Nephron progenitor cell (in vitro differentiated cells): ENCODE measurements at regions not wholly inside any gene's neighbourhood (a gene's known extent, or its start where the extent isn't known, plus 50 kb on each side); places are given as distances from the start of the nearest gene placed in this dataset.

Source experiments
- DNase-seq: peaks from one replicate; pipeline ENCODE4 v3.0.0; 2021
- H3K27ac Mint-ChIP-seq: 2 replicates; pipeline ENCODE4 v1.8.0; 2021; ENCODE audit warnings: mild to moderate bottlenecking, moderate library complexity, mixed read lengths
- H3K27me3 Mint-ChIP-seq: 2 replicates; pipeline ENCODE4 v1.8.0; 2021; ENCODE audit warnings: mild to moderate bottlenecking, low read depth, mixed read lengths; ENCODE audit not compliant: poor library complexity
- H3K36me3 Mint-ChIP-seq: 2 replicates; pipeline ENCODE4 v1.8.0; 2021; ENCODE audit warnings: low read depth, mixed read lengths
- H3K4me1 Mint-ChIP-seq: 2 replicates; pipeline ENCODE4 v1.8.0; 2021; ENCODE audit warnings: mixed read lengths
- H3K4me3 Mint-ChIP-seq: 2 replicates; pipeline ENCODE4 v1.8.0; 2021; ENCODE audit warnings: mild to moderate bottlenecking, moderate library complexity, mixed read lengths
- H3K9me3 Mint-ChIP-seq: 2 replicates; pipeline ENCODE4 v1.8.0; 2021; ENCODE audit warnings: mild to moderate bottlenecking, moderate library complexity, mixed read lengths
- TF ChIP-seq, protein P1 (sequence below): fragments of 200-600 bp; sonication (generic); IDR thresholded peaks from 2 replicates; pipeline ENCODE4 v1.5.0; 2021; ENCODE audit warnings: antibody characterized with exemption

DNA sequence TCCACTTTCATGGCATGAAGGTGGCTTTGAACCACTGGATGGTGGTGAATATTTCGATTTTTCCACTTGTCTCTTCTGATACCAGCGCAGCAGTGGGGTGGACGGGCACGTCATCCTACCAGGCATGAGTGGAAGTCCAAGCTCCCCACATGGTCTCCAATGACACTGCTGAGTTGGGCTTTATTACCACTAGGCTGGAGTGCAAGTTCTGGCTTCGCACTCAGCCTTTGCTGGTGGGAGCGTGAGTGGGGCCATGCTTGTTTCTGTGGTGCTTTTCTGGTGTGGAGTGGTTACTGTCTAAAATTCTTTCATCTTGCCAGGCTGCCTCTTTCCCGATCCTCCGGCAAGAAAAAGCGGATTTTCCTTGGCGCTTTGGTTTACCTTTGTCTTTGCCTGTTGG, 70.1 kb upstream of the SDK1 start:
- TF ChIP-seq, protein P1, sequence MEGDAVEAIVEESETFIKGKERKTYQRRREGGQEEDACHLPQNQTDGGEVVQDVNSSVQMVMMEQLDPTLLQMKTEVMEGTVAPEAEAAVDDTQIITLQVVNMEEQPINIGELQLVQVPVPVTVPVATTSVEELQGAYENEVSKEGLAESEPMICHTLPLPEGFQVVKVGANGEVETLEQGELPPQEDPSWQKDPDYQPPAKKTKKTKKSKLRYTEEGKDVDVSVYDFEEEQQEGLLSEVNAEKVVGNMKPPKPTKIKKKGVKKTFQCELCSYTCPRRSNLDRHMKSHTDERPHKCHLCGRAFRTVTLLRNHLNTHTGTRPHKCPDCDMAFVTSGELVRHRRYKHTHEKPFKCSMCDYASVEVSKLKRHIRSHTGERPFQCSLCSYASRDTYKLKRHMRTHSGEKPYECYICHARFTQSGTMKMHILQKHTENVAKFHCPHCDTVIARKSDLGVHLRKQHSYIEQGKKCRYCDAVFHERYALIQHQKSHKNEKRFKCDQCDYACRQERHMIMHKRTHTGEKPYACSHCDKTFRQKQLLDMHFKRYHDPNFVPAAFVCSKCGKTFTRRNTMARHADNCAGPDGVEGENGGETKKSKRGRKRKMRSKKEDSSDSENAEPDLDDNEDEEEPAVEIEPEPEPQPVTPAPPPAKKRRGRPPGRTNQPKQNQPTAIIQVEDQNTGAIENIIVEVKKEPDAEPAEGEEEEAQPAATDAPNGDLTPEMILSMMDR, result no peak
- no peak for DNase-seq
- peaks cover 21% of the 10 kb centered on the region for H3K9me3 Mint-ChIP-seq
- peaks cover 8% of the 10 kb centered on the region for H3K36me3 Mint-ChIP-seq
- H3K4me1 Mint-ChIP-seq, result no peaks in the 10 kb centered on the region
- H3K27ac Mint-ChIP-seq, result no peak overlapping the region
- H3K4me3 Mint-ChIP-seq, result no peak overlapping the region
- H3K27me3 Mint-ChIP-seq, result no peaks in the 10 kb centered on the region

DNA sequence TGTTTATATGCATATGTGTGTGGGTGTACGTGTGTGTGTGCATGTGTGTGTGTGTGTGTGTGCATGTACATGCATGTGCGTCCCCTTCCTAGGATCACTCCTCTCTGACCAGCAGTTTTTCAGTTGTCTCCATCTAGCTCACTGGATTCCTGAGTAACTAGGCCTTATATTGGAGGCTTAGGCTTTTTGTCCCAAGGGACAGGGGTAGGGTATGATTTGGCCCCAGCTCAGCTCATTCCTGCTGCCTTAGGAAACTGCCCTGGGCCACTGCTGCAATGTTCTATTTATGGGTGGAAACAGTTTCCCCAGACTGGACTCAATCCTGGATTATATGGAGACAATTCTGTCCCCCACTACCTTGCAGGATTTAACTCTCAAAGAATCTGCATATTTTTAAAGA, 68.8 kb upstream of the SDK1 start:
- no peak overlapping the region for H3K4me3 Mint-ChIP-seq
- peaks cover 8% of the 10 kb centered on the region for H3K36me3 Mint-ChIP-seq
- no peaks in the 10 kb centered on the region for H3K4me1 Mint-ChIP-seq
- no peaks in the 10 kb centered on the region for H3K27me3 Mint-ChIP-seq
- no peak for DNase-seq
- no peak overlapping the region for H3K27ac Mint-ChIP-seq
- TF ChIP-seq, protein P1, result no peak
- H3K9me3 Mint-ChIP-seq, result peaks cover 23% of the 10 kb centered on the region

DNA sequence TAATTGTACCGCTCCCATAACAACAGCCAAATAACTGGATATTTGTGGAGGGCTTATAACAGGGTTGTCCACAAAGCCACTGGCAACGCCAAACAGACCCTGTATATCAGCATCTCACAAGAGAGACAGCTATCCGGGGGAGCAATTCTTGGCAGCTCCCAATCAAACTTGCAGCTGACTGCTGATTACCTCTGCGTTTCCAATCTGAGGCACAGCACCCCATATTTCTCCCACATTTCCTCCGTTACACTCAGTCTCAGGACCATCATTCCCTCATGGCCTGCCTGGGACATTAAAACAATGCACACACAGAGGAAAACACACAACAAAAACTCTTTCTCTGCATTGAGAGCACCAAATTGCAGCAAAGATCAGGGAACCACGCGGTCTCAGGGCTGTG, 67.8 kb upstream of the SDK1 start:
- H3K36me3 Mint-ChIP-seq, result peaks cover 8% of the 10 kb centered on the region
- TF ChIP-seq, protein P1, result no peak
- peaks cover 24% of the 10 kb centered on the region for H3K9me3 Mint-ChIP-seq
- H3K4me1 Mint-ChIP-seq, result peaks cover 4% of the 10 kb centered on the region
- no peak overlapping the region for H3K4me3 Mint-ChIP-seq
- H3K27ac Mint-ChIP-seq, result no peak overlapping the region
- DNase-seq, result no peak
- H3K27me3 Mint-ChIP-seq, result no peaks in the 10 kb centered on the region

DNA sequence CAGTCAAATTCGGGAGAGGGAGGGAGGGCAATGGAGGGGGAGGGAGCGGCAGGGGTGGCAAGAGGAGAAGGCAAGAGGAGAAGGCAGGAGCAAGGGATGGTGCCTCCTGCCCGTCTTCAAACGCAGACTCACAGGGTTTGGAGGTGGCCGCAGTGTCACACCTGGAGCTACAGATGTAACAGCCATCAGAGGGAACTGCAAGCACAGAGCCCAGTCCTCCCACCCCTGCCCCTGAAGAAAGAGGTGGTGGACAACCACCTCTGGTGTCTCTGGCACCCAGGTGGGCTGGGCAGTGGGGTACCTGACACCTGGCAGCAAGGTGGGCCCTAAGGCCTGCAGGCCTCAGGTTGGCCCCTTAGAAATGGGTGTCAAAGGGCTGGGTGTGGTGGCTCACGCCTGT, 67.0 kb upstream of the SDK1 start:
- peaks cover 24% of the 10 kb centered on the region for H3K9me3 Mint-ChIP-seq
- H3K36me3 Mint-ChIP-seq, result peaks cover 8% of the 10 kb centered on the region
- no peak overlapping the region for H3K4me3 Mint-ChIP-seq
- DNase-seq, result no peak
- TF ChIP-seq, protein P1, result no peak
- peaks cover 4% of the 10 kb centered on the region for H3K4me1 Mint-ChIP-seq
- no peak overlapping the region for H3K27ac Mint-ChIP-seq
- H3K27me3 Mint-ChIP-seq, result no peaks in the 10 kb centered on the region

DNA sequence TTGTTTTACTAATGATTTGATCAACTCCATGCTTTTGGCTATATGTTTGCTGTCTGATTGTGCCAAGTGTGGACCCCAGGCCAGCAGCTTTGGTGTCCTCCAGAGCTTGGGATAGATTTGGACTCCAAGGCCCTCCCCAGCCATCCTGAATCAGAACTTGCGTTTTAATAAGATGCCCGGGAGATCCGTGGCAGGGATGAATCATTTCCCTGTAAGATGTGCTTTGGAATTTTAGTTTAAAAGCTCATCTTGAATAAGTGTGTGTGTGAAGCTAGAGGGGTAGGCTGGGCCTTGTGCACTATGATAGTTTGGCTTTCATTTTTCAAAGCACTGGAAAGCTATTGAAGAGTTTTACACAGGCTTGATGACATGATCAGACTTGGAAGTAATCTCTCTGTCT, 66.2 kb upstream of the SDK1 start:
- DNase-seq, result no peak
- TF ChIP-seq, protein P1, result no peak
- H3K36me3 Mint-ChIP-seq, result peaks cover 8% of the 10 kb centered on the region
- H3K27me3 Mint-ChIP-seq, result no peaks in the 10 kb centered on the region
- no peak overlapping the region for H3K27ac Mint-ChIP-seq
- H3K4me1 Mint-ChIP-seq, result peaks cover 4% of the 10 kb centered on the region
- H3K4me3 Mint-ChIP-seq, result no peak overlapping the region
- peaks cover 20% of the 10 kb centered on the region for H3K9me3 Mint-ChIP-seq

DNA sequence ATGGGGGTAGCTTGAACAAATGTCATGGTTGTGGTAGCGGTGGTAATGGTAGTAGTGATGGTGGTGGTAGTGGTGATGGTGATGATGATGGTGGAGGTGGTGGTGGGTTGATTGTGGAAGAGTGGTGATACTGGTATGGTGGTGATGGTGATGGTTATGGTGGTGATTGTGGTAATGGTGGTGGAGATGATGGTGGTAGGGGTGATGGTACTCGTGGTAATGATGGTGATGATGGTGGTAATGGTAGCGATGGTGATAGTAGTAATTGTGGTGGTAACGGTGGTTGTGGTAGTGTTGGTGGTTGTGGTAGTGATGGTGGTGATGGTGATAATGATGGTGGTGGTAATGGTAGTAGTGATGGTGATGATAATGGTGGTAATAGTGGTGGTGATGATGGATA, 65.7 kb upstream of the SDK1 start:
- no peaks in the 10 kb centered on the region for H3K27me3 Mint-ChIP-seq
- H3K36me3 Mint-ChIP-seq, result peaks cover 8% of the 10 kb centered on the region
- TF ChIP-seq, protein P1, result no peak
- H3K4me1 Mint-ChIP-seq, result peaks cover 4% of the 10 kb centered on the region
- no peak overlapping the region for H3K4me3 Mint-ChIP-seq
- no peak for DNase-seq
- H3K27ac Mint-ChIP-seq, result no peak overlapping the region
- H3K9me3 Mint-ChIP-seq, result peaks cover 20% of the 10 kb centered on the region
